PC-3 (cell line): ENCODE measurements at regions not wholly inside any gene's neighbourhood (a gene's known extent, or its start where the extent isn't known, plus 50 kb on each side); places are given as distances from the start of the nearest gene placed in this dataset.

Source experiments
- ATAC-seq: fragments of 200-7000 bp; cut with Tn5 transposase; 2 replicates; pipeline ENCODE4 v1.9.1; 2020; ENCODE audit warnings: mild to moderate bottlenecking, moderate library complexity
- BruUV-seq: library from RNA; stranded (reverse); fragments of 400-500 nt; replicated peaks from 2 replicates; lab custom pipeline; 2021; lab: Mats Ljungman, UMichigan
- CTCF ChIA-PET: fragments of 300-600 bp; sonication (Branson Sonifier 250); formaldehyde crosslinking; loops from one replicate; lab custom pipeline; 2022; ENCODE audit warnings: antibody characterized with exemption; lab: Charles Lee
- POLR2A ChIA-PET: fragments of 300-600 bp; sonication (Branson Sonifier 250); formaldehyde crosslinking; loops from one replicate; lab custom pipeline; 2022; ENCODE audit warnings: antibody characterized with exemption; ENCODE audit not compliant: unreplicated experiment; lab: Charles Lee
- DNase-seq: peaks from one replicate; pipeline ENCODE4 v3.0.0-alpha.2; 2015
- H2AFZ ChIP-seq: fragments of 300-600 bp; sonication (generic); 2 replicates; pipeline ENCODE4 v1.6.0; 2016; ENCODE audit warnings: antibody characterized with exemption, low read length
- H3F3A ChIP-seq: fragments of 300-600 bp; sonication (generic); one replicate; pipeline ENCODE4 v1.6.0; 2017; ENCODE audit warnings: antibody characterized with exemption, low read length, control low read depth, mild to moderate bottlenecking; ENCODE audit not compliant: unreplicated experiment
- H3K27ac ChIP-seq: fragments of 300-600 bp; sonication (generic); 2 replicates; pipeline ENCODE4 v1.5.1; 2016; ENCODE audit warnings: mild to moderate bottlenecking, low read length
- H3K27me3 ChIP-seq: fragments of 300-600 bp; sonication (generic); 2 replicates; pipeline ENCODE4 v1.6.1; 2016; ENCODE audit warnings: low read length, mixed read lengths
- H3K36me3 ChIP-seq: fragments of 300-600 bp; sonication (generic); 2 replicates; pipeline ENCODE4 v1.6.1; 2016; ENCODE audit warnings: low read depth, mixed run types, low read length, mixed read lengths
- H3K4me1 ChIP-seq: fragments of 300-600 bp; sonication (generic); 2 replicates; pipeline ENCODE4 v1.5.1; 2016; ENCODE audit warnings: low read length; ENCODE audit not compliant: insufficient read depth
- H3K4me2 ChIP-seq: fragments of 300-600 bp; sonication (generic); 2 replicates; pipeline ENCODE4 v1.6.0; 2016; ENCODE audit warnings: low read length
- H3K4me3 ChIP-seq: fragments of 300-600 bp; sonication (generic); 2 replicates; pipeline ENCODE4 v1.5.1; 2016; ENCODE audit warnings: mild to moderate bottlenecking, low read length, mixed read lengths
- H3K79me2 ChIP-seq: fragments of 300-600 bp; sonication (generic); 2 replicates; pipeline ENCODE4 v1.6.1; 2017; ENCODE audit warnings: low read length, mixed read lengths
- H3K9ac ChIP-seq: fragments of 300-600 bp; sonication (generic); 2 replicates; pipeline ENCODE4 v1.6.0; 2016; ENCODE audit warnings: mild to moderate bottlenecking, low read length
- H3K9me2 ChIP-seq: fragments of 300-600 bp; sonication (generic); replicated peaks from 2 replicates; pipeline ENCODE4 v1.6.1; 2016; ENCODE audit warnings: mixed run types, low read length, mixed read lengths
- H3K9me3 ChIP-seq: fragments of 300-600 bp; sonication (generic); 2 replicates; pipeline ENCODE4 v1.6.1; 2016; ENCODE audit warnings: low read length, mixed read lengths
- H4K20me1 ChIP-seq: fragments of 300-600 bp; sonication (generic); 2 replicates; pipeline ENCODE4 v1.6.1; 2016; ENCODE audit warnings: low read length, mixed read lengths
- CTCF ChIP-seq: fragments of 300-600 bp; sonication (generic); conservative IDR thresholded peaks from 2 replicates; pipeline ENCODE4 v1.5.1; 2017; ENCODE audit warnings: antibody characterized with exemption, low read depth, mild to moderate bottlenecking, low read length
- EZH2 ChIP-seq: fragments of 300-600 bp; sonication (generic); IDR thresholded peaks from one replicate; pipeline ENCODE4 v1.6.1; 2017; ENCODE audit warnings: antibody characterized with exemption, mild to moderate bottlenecking, low read length; ENCODE audit not compliant: unreplicated experiment
- EZH2phosphoT487 ChIP-seq: fragments of 300-600 bp; sonication (generic); IDR thresholded peaks from 2 replicates; pipeline ENCODE4 v1.6.1; 2018; ENCODE audit warnings: mild to moderate bottlenecking, antibody characterized with exemption, low read length, borderline replicate concordance
- intact Hi-C: fragments of 100-400 bp; cut with micrococcal nuclease; formaldehyde crosslinking; loops from 2 replicates; pipeline ENCODE4 v1.9.0; 2023

- no peak overlapping the region for H2AFZ ChIP-seq
- BruUV-seq, result no TSS peak
- H3K4me2 ChIP-seq, result no peak overlapping the region
- no peaks in the 10 kb centered on the region for H3K9me2 ChIP-seq
- CTCF ChIA-PET, result no interaction called here
- TF ChIP-seq EZH2phosphoT487, result no peak
- TF ChIP-seq CTCF, result no peak
- TF ChIP-seq EZH2, result no peak
- no peak overlapping the region for H3K9ac ChIP-seq
- no peak overlapping the region for H3K27ac ChIP-seq
- DNase-seq (no peak), ATAC-seq (no peak)
- H3K9me3 ChIP-seq, result no peaks in the 10 kb centered on the region
- H3K4me3 ChIP-seq, result no peak overlapping the region
- no peaks in the 10 kb centered on the region for H3F3A ChIP-seq
- H3K4me1 ChIP-seq, result no peaks in the 10 kb centered on the region
- H3K36me3 ChIP-seq, result no peaks in the 10 kb centered on the region
- H3K79me2 ChIP-seq, result no peaks in the 10 kb centered on the region
- no peaks in the 10 kb centered on the region for H3K27me3 ChIP-seq
- POLR2A ChIA-PET, result no interaction called here
- no peaks in the 10 kb centered on the region for H4K20me1 ChIP-seq
- intact Hi-C loops, result no loop called here
Observed at GRCh38 chr11:70607561-70607960, 209.2 kb downstream of the CTTN start.

GRCh38 chr11:70608568-70609470, 210.5 kb downstream of the CTTN start:
- H3K9me3 ChIP-seq, result no peaks in the 10 kb centered on the region
- ATAC-seq (no peak), DNase-seq (no peak)
- CTCF ChIA-PET, result no interaction called here
- H2AFZ ChIP-seq, result no peak overlapping the region
- H3K9me2 ChIP-seq, result no peaks in the 10 kb centered on the region
- H3F3A ChIP-seq, result no peaks in the 10 kb centered on the region
- no peak overlapping the region for H3K9ac ChIP-seq
- H3K27ac ChIP-seq, result no peak overlapping the region
- H3K79me2 ChIP-seq, result no peaks in the 10 kb centered on the region
- POLR2A ChIA-PET, result interaction anchor here (0.6 kb wide), 1 partner anchor 49 kb away, joined by 3 read pairs; no protein-coding TSS in a partner anchor
- H3K4me1 ChIP-seq, result no peaks in the 10 kb centered on the region
- BruUV-seq, result no TSS peak
- no peak overlapping the region for H3K4me3 ChIP-seq
- no peaks in the 10 kb centered on the region for H3K36me3 ChIP-seq
- TF ChIP-seq CTCF (no peak), EZH2phosphoT487 (no peak), EZH2 (no peak)
- H3K4me2 ChIP-seq, result no peak overlapping the region
- no peaks in the 10 kb centered on the region for H4K20me1 ChIP-seq
- intact Hi-C loops, result no loop called here
- no peaks in the 10 kb centered on the region for H3K27me3 ChIP-seq
